GM12892 (cell line): ENCODE measurements at regions not wholly inside any gene's neighbourhood (a gene's known extent, or its start where the extent isn't known, plus 50 kb on each side); places are given as distances from the start of the nearest gene placed in this dataset.

Source experiments
- POLR2A ChIP-seq: IDR thresholded peaks from 2 replicates; pipeline ENCODE4 v1.6.1; 2011; ENCODE audit warnings: low read depth, low read length, control low read depth
- POLR2AphosphoS5 ChIP-seq: IDR thresholded peaks from 2 replicates; pipeline ENCODE4 v1.6.1; 2011; ENCODE audit warnings: low read depth, low read length, control low read depth

DNA sequence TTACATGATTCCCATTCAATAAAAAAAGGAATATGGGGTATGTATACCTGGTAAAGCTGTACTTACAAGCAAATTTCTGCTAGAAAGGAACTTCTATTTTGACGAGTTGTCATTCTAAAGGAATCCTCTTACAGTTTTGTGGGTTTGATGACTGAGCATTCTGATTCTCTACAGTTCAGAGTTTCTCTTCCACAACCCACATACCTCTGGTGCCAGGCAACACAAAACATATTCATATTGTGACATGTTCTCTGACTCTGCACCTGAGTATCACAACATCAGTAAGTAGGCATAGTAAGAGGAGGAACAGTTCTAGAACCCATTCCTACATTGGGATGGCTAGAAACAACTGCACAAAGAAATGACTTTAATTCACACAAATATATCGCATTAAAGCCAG is 636.6 kb downstream of the MED13L start:
- TF ChIP-seq POLR2AphosphoS5, result no peak
- no peak for TF ChIP-seq POLR2A
